ENCODE measurements at regions not wholly inside any gene's neighbourhood (a gene's known extent, or its start where the extent isn't known, plus 50 kb on each side); places are given as distances from the start of the nearest gene placed in this dataset.

DNA sequence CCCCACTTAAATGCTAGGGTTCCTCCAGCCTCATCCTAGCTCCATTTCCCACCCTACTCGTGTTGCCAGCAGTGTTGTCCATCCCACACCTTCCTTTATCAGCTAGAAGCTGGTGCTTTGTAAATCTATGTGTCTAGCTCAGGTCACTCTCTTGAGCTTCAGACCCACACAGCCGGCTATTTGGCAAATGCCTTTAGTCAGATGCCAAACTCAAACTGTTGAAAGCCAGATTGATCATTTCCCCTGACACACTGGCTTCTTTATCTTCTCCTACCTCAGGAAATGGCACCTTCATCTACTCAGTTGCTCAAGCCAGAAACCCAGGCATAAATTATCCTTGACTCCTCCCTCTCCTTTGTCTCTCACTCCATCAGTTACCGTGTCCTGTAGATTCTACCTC is 61.5 kb upstream of the TPM1 start:
- CTCF ChIA-PET, result no interaction called here
- H3K4me3 Mint-ChIP-seq (ENCODE audit: low read depth, unreplicated experiment), result no peak overlapping the region
- TF ChIP-seq, protein P1, sequence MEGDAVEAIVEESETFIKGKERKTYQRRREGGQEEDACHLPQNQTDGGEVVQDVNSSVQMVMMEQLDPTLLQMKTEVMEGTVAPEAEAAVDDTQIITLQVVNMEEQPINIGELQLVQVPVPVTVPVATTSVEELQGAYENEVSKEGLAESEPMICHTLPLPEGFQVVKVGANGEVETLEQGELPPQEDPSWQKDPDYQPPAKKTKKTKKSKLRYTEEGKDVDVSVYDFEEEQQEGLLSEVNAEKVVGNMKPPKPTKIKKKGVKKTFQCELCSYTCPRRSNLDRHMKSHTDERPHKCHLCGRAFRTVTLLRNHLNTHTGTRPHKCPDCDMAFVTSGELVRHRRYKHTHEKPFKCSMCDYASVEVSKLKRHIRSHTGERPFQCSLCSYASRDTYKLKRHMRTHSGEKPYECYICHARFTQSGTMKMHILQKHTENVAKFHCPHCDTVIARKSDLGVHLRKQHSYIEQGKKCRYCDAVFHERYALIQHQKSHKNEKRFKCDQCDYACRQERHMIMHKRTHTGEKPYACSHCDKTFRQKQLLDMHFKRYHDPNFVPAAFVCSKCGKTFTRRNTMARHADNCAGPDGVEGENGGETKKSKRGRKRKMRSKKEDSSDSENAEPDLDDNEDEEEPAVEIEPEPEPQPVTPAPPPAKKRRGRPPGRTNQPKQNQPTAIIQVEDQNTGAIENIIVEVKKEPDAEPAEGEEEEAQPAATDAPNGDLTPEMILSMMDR (IDR thresholded peaks at IDR 0.05; ENCODE audit: unreplicated experiment), result no peak
- H3K27ac Mint-ChIP-seq (ENCODE audit: unreplicated experiment), result no peak overlapping the region
- intact Hi-C loops (cut with micrococcal nuclease; ENCODE audit: unreplicated experiment), result no loop called here
- H3K4me1 Mint-ChIP-seq (ENCODE audit: low read depth, unreplicated experiment), result peaks cover 19% of the 10 kb centered on the region
- no peaks in the 10 kb centered on the region for H3K27me3 Mint-ChIP-seq (ENCODE audit: unreplicated experiment)
- no peaks in the 10 kb centered on the region for H3K36me3 Mint-ChIP-seq (ENCODE audit: insufficient read depth, unreplicated experiment)
- no peak for DNase-seq
- BruUV-seq (replicated peaks), result no TSS peak
- H3K9me3 Mint-ChIP-seq (ENCODE audit: low read depth, unreplicated experiment), result no peaks in the 10 kb centered on the region

DNA sequence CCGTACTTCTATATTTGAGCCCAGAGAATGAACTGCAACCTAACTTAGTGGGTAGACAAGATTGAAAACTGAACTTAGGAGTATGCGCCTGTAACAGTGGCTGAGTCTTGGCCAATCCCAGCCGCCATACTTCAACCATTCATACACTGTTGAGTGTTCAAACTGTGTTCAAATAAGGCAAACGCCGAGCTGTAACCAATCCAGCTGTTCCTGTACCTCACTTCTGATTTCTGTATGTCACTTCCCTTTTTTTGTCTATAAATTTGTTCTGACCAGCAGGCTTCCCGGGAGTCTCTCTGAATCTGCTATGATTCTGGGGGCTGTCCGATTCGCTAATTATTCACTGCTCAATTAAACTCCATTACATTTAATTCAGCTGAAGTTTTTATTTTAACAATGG is 58.6 kb upstream of the TPM1 start:
- CTCF ChIA-PET, result interaction anchor here (0.6 kb wide), 1 partner anchor 843 kb away, joined by 7 read pairs; no protein-coding TSS in a partner anchor
- H3K9me3 Mint-ChIP-seq (ENCODE audit: low read depth, unreplicated experiment), result peaks cover 6% of the 10 kb centered on the region
- TF ChIP-seq, protein P1 (IDR thresholded peaks at IDR 0.05; ENCODE audit: unreplicated experiment), result no peak
- no TSS peak for BruUV-seq (replicated peaks)
- intact Hi-C loops (cut with micrococcal nuclease; ENCODE audit: unreplicated experiment), result no loop called here
- H3K36me3 Mint-ChIP-seq (ENCODE audit: insufficient read depth, unreplicated experiment), result no peaks in the 10 kb centered on the region
- DNase-seq, result no peak
- no peaks in the 10 kb centered on the region for H3K27me3 Mint-ChIP-seq (ENCODE audit: unreplicated experiment)
- peaks cover 3% of the 10 kb centered on the region for H3K4me1 Mint-ChIP-seq (ENCODE audit: low read depth, unreplicated experiment)
- no peak overlapping the region for H3K4me3 Mint-ChIP-seq (ENCODE audit: low read depth, unreplicated experiment)
- H3K27ac Mint-ChIP-seq (ENCODE audit: unreplicated experiment), result no peak overlapping the region

DNA sequence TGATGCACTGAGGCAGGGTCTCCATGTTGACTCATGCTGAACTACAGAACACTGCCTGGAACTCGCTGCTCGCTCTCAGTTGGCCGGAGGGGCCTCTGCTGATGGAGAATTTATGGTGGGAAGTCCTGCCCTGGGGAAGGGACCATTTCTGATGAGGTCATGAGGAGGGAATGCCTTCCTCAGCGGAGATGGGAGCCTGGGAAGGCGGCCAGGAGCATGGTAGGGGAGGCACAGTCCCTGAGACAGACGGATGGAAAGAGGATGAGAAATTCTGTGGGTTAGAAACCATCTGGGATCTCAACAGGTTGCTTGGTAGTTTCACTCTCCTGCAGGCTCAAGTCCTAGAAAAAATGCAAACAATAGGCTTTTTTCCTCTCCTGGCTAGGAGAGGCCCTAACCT is 56.8 kb upstream of the TPM1 start:
- H3K27ac Mint-ChIP-seq (ENCODE audit: unreplicated experiment), result no peak overlapping the region
- no peak overlapping the region for H3K4me3 Mint-ChIP-seq (ENCODE audit: low read depth, unreplicated experiment)
- H3K27me3 Mint-ChIP-seq (ENCODE audit: unreplicated experiment), result no peaks in the 10 kb centered on the region
- peaks cover 6% of the 10 kb centered on the region for H3K9me3 Mint-ChIP-seq (ENCODE audit: low read depth, unreplicated experiment)
- intact Hi-C loops (cut with micrococcal nuclease; ENCODE audit: unreplicated experiment), result no loop called here
- H3K36me3 Mint-ChIP-seq (ENCODE audit: insufficient read depth, unreplicated experiment), result no peaks in the 10 kb centered on the region
- DNase-seq, result no peak
- no peaks in the 10 kb centered on the region for H3K4me1 Mint-ChIP-seq (ENCODE audit: low read depth, unreplicated experiment)
- BruUV-seq (replicated peaks), result no TSS peak
- TF ChIP-seq, protein P1 (IDR thresholded peaks at IDR 0.05; ENCODE audit: unreplicated experiment), result no peak
- CTCF ChIA-PET, result no interaction called here

DNA sequence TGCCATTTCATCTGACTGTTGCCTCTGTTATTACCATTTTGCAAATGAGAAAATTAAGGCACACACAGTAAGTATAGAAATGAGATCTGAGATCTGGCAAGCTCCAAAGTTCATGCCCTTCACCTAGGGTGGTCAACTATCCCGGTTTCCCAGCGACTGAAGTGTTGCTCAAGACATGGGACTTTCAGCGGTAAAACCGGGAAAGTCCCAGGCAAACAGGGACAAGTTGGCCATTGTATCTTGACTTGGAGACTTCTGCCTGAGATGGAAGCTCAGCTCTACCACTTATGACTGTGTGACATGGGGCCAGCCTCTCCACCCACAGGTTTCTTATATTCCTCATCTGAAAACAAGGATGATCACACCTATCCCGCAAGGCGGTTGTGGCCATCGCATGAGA is 55.6 kb upstream of the TPM1 start:
- TF ChIP-seq, protein P1 (IDR thresholded peaks at IDR 0.05; ENCODE audit: unreplicated experiment), result no peak
- Mint-ChIP-seq H3K4me3 (ENCODE audit: low read depth, unreplicated experiment) (no peak overlapping the region), H3K9me3 (ENCODE audit: low read depth, unreplicated experiment) (peaks cover 6% of the 10 kb centered on the region), H3K36me3 (ENCODE audit: insufficient read depth, unreplicated experiment) (no peaks in the 10 kb centered on the region), H3K27me3 (ENCODE audit: unreplicated experiment) (no peaks in the 10 kb centered on the region), H3K4me1 (ENCODE audit: low read depth, unreplicated experiment) (no peaks in the 10 kb centered on the region), H3K27ac (ENCODE audit: unreplicated experiment) (no peak overlapping the region)
- DNase-seq, result no peak
- BruUV-seq (replicated peaks), result no TSS peak
- intact Hi-C loops (cut with micrococcal nuclease; ENCODE audit: unreplicated experiment), result no loop called here
- CTCF ChIA-PET, result interaction anchor here (0.9 kb wide), 1 partner anchor 10 kb away, joined by 3 read pairs; no protein-coding TSS in a partner anchor

All from Calu3 (cell line).